HCT116 (cell line): ENCODE measurements at regions not wholly inside any gene's neighbourhood (a gene's known extent, or its start where the extent isn't known, plus 50 kb on each side); places are given as distances from the start of the nearest gene placed in this dataset.

Source experiments
- ATAC-seq: fragments of 200-7000 bp; cut with Tn5 transposase; 2 replicates; pipeline ENCODE4 v1.9.1; 2020; ENCODE audit warnings: mild to moderate bottlenecking, moderate library complexity
- BruUV-seq: library from RNA; stranded (reverse); fragments of 400-500 nt; replicated peaks from 2 replicates; lab custom pipeline; 2021; lab: Mats Ljungman, UMichigan
- CTCF ChIA-PET: fragments of 300-600 bp; sonication (Branson Sonifier 250); formaldehyde crosslinking; loops from one replicate; lab custom pipeline; 2021; ENCODE audit warnings: antibody characterized with exemption; lab: Charles Lee
- POLR2A ChIA-PET: fragments of 300-600, 350-600 bp; sonication (Branson Sonifier 250); formaldehyde crosslinking; loops from one replicate; lab custom pipeline; 2021; ENCODE audit warnings: antibody characterized with exemption; lab: Charles Lee
- RAD21 ChIA-PET, 2 experiments: fragments of 300-600 bp; sonication (Branson Sonifier 250); formaldehyde crosslinking; loops; one replicate each; lab custom pipeline; 2023; ENCODE audit warnings: low total read pairs in 2 of 2; ENCODE audit not compliant: uncharacterized antibody in 2 of 2, unreplicated experiment in 2 of 2, low non-redundant PET in 1 of 2; lab: Charles Lee
- DNase-seq: peaks from one replicate; pipeline ENCODE4 v3.0.0-alpha.2; 2010; ENCODE audit warnings: low read depth, low spot score
- H2AFZ ChIP-seq: fragments of 200-600 bp; shearing (Covaris generic), sonication (generic); 2 replicates; pipeline ENCODE4 v1.6.1; 2017; ENCODE audit warnings: low read depth, mixed run types, mixed read lengths, antibody characterized with exemption, low read length; ENCODE audit not compliant: poor library complexity, severe bottlenecking
- H3K27ac ChIP-seq: 2 replicates; pipeline ENCODE4 v1.5.1; 2012; ENCODE audit warnings: low read depth, low read length
- H3K27me3 ChIP-seq: fragments of 200-600 bp; sonication (generic); 2 replicates; pipeline ENCODE4 v1.6.1; 2016; ENCODE audit warnings: mixed run types, low read length, mixed read lengths; ENCODE audit not compliant: insufficient read depth
- H3K36me3 ChIP-seq, 2 experiments: fragments of 200-500 bp in 1 of 2; fragments of 200-600 bp in 1 of 2; sonication (Bioruptor generic) in 1 of 2; sonication (generic) in 1 of 2; 2 replicates each; pipeline versions ENCODE4 v1.5.1 to v1.6.1; 2014 to 2016; ENCODE audit warnings: low read length in 2 of 2, inconsistent platforms in 1 of 2, mixed read lengths in 1 of 2, mixed run types in 1 of 2; ENCODE audit not compliant: insufficient read depth in 2 of 2, control insufficient read depth in 1 of 2
- H3K4me1 ChIP-seq, 2 experiments: fragments of 200-600 bp in 1 of 2; sonication (generic) in 1 of 2; 2 replicates each; pipeline versions ENCODE4 v1.5.1 to v1.6.1; 2012 to 2017; ENCODE audit warnings: low read length in 2 of 2, inconsistent platforms in 1 of 2, mild to moderate bottlenecking in 1 of 2, mixed read lengths in 1 of 2, mixed run types in 1 of 2, moderate library complexity in 1 of 2; ENCODE audit not compliant: insufficient read depth in 2 of 2, control insufficient read depth in 1 of 2
- H3K4me2 ChIP-seq: fragments of 200-600 bp; sonication (generic); 2 replicates; pipeline ENCODE4 v1.6.1; 2017; ENCODE audit warnings: mixed run types, low read length, mixed read lengths
- H3K4me3 ChIP-seq, 2 experiments: fragments of 200-600 bp in 1 of 2; sonication (generic) in 1 of 2; replicated peaks in 1 of 2; 2 replicates each; pipeline ENCODE4 v1.5.1; 2011 to 2016; ENCODE audit warnings: low read length in 2 of 2, control low read depth in 1 of 2, low read depth in 1 of 2, mild to moderate bottlenecking in 1 of 2, mixed read lengths in 1 of 2, mixed run types in 1 of 2
- H3K79me2 ChIP-seq: fragments of 200-600 bp; sonication (generic); 2 replicates; pipeline ENCODE4 v1.6.1; 2017; ENCODE audit warnings: mild to moderate bottlenecking, mixed run types, low read length, moderate library complexity, mixed read lengths; ENCODE audit not compliant: insufficient read depth
- H3K9ac ChIP-seq: fragments of 200-600 bp; sonication (generic); 2 replicates; pipeline ENCODE4 v1.6.1; 2016; ENCODE audit warnings: low read length, mixed read lengths
- H3K9me2 ChIP-seq: fragments of 200-600 bp; sonication (generic), shearing (Covaris generic); 2 replicates; pipeline ENCODE4 v1.6.1; 2017; ENCODE audit warnings: mixed run types, mild to moderate bottlenecking, moderate library complexity; ENCODE audit not compliant: insufficient read depth
- H3K9me3 ChIP-seq, 2 experiments: fragments of 200-500 bp in 1 of 2; fragments of 200-600 bp in 1 of 2; sonication (Bioruptor generic) in 1 of 2; sonication (generic) in 1 of 2; 2 replicates each; pipeline ENCODE4 v1.6.1; 2014 to 2017; ENCODE audit warnings: low read length in 2 of 2, mixed read lengths in 2 of 2, inconsistent platforms in 1 of 2, low read depth in 1 of 2, mild to moderate bottlenecking in 1 of 2, mixed run types in 1 of 2, moderate library complexity in 1 of 2; ENCODE audit not compliant: control insufficient read depth in 1 of 2, insufficient read depth in 1 of 2
- H4K20me1 ChIP-seq: fragments of 200-600 bp; sonication (generic), shearing (Covaris generic); 2 replicates; pipeline ENCODE4 v1.6.1; 2017; ENCODE audit warnings: mixed run types, mild to moderate bottlenecking, moderate library complexity; ENCODE audit not compliant: insufficient read depth
- CEBPB ChIP-seq: IDR thresholded peaks from 2 replicates; pipeline ENCODE4 v1.6.1; 2012; ENCODE audit warnings: low read depth
- EZH2 ChIP-seq: fragments of 200-600 bp; sonication (generic); IDR thresholded peaks from 2 replicates; pipeline ENCODE4 v1.6.1; 2017; ENCODE audit warnings: antibody characterized with exemption, mixed run types
- EZH2phosphoT487 ChIP-seq: fragments of 200-600 bp; IDR thresholded peaks from 2 replicates; pipeline ENCODE4 v1.6.1; 2018; ENCODE audit warnings: antibody characterized with exemption, borderline replicate concordance
- FOSL1 ChIP-seq: IDR thresholded peaks from 2 replicates; pipeline ENCODE4 v1.6.1; 2012; ENCODE audit warnings: low read depth
- POLR2A ChIP-seq: IDR thresholded peaks from 2 replicates; pipeline ENCODE4 v1.7.0; 2011; ENCODE audit warnings: borderline replicate concordance; ENCODE audit not compliant: insufficient read depth, insufficient read length; ENCODE audit errors: extremely low read depth
- POLR2AphosphoS5 ChIP-seq: IDR thresholded peaks from 2 replicates; pipeline ENCODE4 v1.6.1; 2011; ENCODE audit warnings: mild to moderate bottlenecking, low read depth, low read length, moderate library complexity
- SIN3A ChIP-seq: IDR thresholded peaks from 2 replicates; pipeline ENCODE4 v1.6.1; 2012; ENCODE audit warnings: low read depth
- SP1 ChIP-seq: IDR thresholded peaks from 2 replicates; pipeline ENCODE4 v1.6.1; 2012; ENCODE audit warnings: low read depth
- SRF ChIP-seq: IDR thresholded peaks from 2 replicates; pipeline ENCODE4 v1.6.1; 2012; ENCODE audit warnings: low read depth
- intact Hi-C: fragments of 100-400 bp; cut with micrococcal nuclease; formaldehyde crosslinking; loops from 2 replicates; pipeline ENCODE4 v1.10.0; 2022
- TF ChIP-seq, protein P1 (sequence below): IDR thresholded peaks from 2 replicates; pipeline ENCODE4 v1.6.1; 2012; ENCODE audit warnings: low read depth

DNA sequence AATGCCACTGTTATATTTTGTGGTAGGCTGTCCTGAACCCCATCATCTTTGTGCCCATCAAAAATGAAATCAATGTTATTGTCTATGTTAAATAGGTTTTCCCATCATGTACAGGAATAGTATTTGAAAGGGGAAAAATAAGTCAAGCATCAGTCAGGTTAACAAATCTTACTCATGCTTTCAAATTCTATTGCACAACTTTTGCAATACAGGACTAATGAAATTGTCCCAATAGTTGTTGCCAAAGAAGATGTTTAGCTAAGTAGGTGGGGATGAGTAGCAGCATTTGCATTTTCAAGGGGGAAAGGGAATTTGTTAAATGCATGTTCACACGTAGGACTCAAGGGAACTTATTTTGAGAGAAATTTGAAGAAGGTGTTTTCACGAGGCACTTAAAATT lies 962.1 kb downstream of the JRKL start (continued):
- TF ChIP-seq, protein P1, sequence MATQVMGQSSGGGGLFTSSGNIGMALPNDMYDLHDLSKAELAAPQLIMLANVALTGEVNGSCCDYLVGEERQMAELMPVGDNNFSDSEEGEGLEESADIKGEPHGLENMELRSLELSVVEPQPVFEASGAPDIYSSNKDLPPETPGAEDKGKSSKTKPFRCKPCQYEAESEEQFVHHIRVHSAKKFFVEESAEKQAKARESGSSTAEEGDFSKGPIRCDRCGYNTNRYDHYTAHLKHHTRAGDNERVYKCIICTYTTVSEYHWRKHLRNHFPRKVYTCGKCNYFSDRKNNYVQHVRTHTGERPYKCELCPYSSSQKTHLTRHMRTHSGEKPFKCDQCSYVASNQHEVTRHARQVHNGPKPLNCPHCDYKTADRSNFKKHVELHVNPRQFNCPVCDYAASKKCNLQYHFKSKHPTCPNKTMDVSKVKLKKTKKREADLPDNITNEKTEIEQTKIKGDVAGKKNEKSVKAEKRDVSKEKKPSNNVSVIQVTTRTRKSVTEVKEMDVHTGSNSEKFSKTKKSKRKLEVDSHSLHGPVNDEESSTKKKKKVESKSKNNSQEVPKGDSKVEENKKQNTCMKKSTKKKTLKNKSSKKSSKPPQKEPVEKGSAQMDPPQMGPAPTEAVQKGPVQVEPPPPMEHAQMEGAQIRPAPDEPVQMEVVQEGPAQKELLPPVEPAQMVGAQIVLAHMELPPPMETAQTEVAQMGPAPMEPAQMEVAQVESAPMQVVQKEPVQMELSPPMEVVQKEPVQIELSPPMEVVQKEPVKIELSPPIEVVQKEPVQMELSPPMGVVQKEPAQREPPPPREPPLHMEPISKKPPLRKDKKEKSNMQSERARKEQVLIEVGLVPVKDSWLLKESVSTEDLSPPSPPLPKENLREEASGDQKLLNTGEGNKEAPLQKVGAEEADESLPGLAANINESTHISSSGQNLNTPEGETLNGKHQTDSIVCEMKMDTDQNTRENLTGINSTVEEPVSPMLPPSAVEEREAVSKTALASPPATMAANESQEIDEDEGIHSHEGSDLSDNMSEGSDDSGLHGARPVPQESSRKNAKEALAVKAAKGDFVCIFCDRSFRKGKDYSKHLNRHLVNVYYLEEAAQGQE: no peak
- TF ChIP-seq POLR2A (no peak), CEBPB (no peak), POLR2AphosphoS5 (no peak)

DNA sequence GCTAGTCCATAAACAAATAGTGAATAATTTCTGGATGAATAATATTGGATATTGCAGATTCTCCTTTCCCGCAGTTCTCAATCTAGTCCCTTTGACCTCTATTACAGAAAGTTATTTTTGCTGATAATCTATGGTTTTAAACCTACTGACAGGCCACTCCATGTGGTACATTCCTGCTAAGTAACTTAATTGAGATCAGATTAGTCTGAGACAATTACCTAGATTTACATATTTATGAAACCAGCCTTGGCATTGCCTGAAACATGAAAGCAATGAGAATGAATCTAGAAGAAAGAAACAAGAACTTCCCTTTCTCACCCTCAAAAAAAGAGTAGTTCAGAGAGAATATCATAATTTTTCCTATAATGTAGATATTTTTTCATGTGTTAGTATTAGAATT lies 964.2 kb downstream of the JRKL start:
- no TSS peak for BruUV-seq

More for the DNA sequence above, 964.2 kb downstream of the JRKL start:
- ChIA-PET RAD21 (no interaction called here), CTCF (no interaction called here), POLR2A (no interaction called here)
- Histone ChIP-seq H3K27ac (no peak overlapping the region), H3K9ac (no peak overlapping the region), H3K9me3 (peaks cover 9 to 12% of the 10 kb centered on the region in 2 experiments; a peak in 2 of 4 replicates), H4K20me1 (no peaks in the 10 kb centered on the region), H3K36me3 (no peaks in the 10 kb centered on the region), H3K79me2 (no peaks in the 10 kb centered on the region), H3K4me2 (no peak overlapping the region), H3K4me1 (no peaks in the 10 kb centered on the region), H3K4me3 (no peak overlapping the region), H3K27me3 (no peaks in the 10 kb centered on the region), H2AFZ (no peak overlapping the region), H3K9me2 (no peaks in the 10 kb centered on the region)
- intact Hi-C loops: no loop called here
- ATAC-seq (no peak), DNase-seq (no peak)
- TF ChIP-seq SRF (no peak), FOSL1 (no peak), CEBPB (no peak), POLR2AphosphoS5 (no peak), EZH2phosphoT487 (no peak), SP1 (no peak), POLR2A (no peak), SIN3A (no peak), EZH2 (no peak)
